ENCODE measurements at regions not wholly inside any gene's neighbourhood (a gene's known extent, or its start where the extent isn't known, plus 50 kb on each side); places are given as distances from the start of the nearest gene placed in this dataset.

GRCh38 chr20:47428164-47428563, 71.7 kb upstream of the ZMYND8 start:
- POLR2A ChIA-PET: no interaction called here
- H4K20me1 ChIP-seq (replicated peaks; ENCODE audit: control insufficient read depth, extremely low read depth, insufficient read depth, low read length): no peaks in the 10 kb centered on the region
- H3K4me1 ChIP-seq (ENCODE audit: control insufficient read depth, extremely low read depth, insufficient read depth, low read length): no peaks in the 10 kb centered on the region
- dilution Hi-C loops (cut with MboI; ENCODE audit: extremely low pct_ligation_motif_present, low sequenced_read_pairs) (no loop called here), intact Hi-C loops (cut with micrococcal nuclease) (no loop called here)
- H3K79me2 ChIP-seq (ENCODE audit: control insufficient read depth, insufficient read depth, low read length): no peaks in the 10 kb centered on the region
- TF ChIP-seq EZH2 (IDR thresholded peaks at IDR 0.05; ENCODE audit: borderline replicate concordance, low read depth, low read length, severe bottlenecking) (no peak), CTCF (IDR thresholded peaks at IDR 0.05; ENCODE audit: extremely low read depth in 1 of 2, insufficient read depth in 1 of 2, low read depth in 1 of 2, low read length in 2 of 2) (no peak)
- CTCF ChIA-PET: no interaction called here
- H3K4me3 ChIP-seq (replicated peaks in 1 of 3; ENCODE audit: insufficient read depth in 1 of 3, low read depth in 1 of 3, low read length in 3 of 3): no peak overlapping the region
- H3K27me3 ChIP-seq (ENCODE audit: control insufficient read depth in 2 of 2, insufficient read depth in 2 of 2, low read length in 2 of 2): no peaks in the 10 kb centered on the region
- H3K9me3 ChIP-seq (replicated peaks; ENCODE audit: control insufficient read depth, insufficient read depth, low read length): no peaks in the 10 kb centered on the region
- no peak for DNase-seq (ENCODE audit: low read depth, low spot score)
- no peak overlapping the region for H3K27ac ChIP-seq (ENCODE audit: insufficient read depth, low read depth, low read length)
- no peak overlapping the region for H2AFZ ChIP-seq (ENCODE audit: low read depth, low read length)
- no peaks in the 10 kb centered on the region for H3K9me1 ChIP-seq (replicated peaks; ENCODE audit: control insufficient read depth, extremely low read depth, insufficient read depth, low read length)
- no TSS peak for BruUV-seq (replicated peaks)
- no peak overlapping the region for H3K4me2 ChIP-seq (ENCODE audit: insufficient read depth, low read length)
- no peaks in the 10 kb centered on the region for H3K36me3 ChIP-seq (ENCODE audit: control insufficient read depth in 2 of 2, extremely low read depth in 1 of 2, insufficient read depth in 2 of 2, low read length in 2 of 2)
- H3K9ac ChIP-seq (replicated peaks; ENCODE audit: extremely low read depth, insufficient read depth, low read length): no peak overlapping the region
- FAIRE-seq: no peak

- Histone ChIP-seq H3K79me2 (ENCODE audit: control insufficient read depth, insufficient read depth, low read length) (no peaks in the 10 kb centered on the region), H4K20me1 (replicated peaks; ENCODE audit: control insufficient read depth, extremely low read depth, insufficient read depth, low read length) (no peaks in the 10 kb centered on the region), H3K4me2 (ENCODE audit: insufficient read depth, low read length) (no peak overlapping the region), H3K27me3 (ENCODE audit: control insufficient read depth in 2 of 2, insufficient read depth in 2 of 2, low read length in 2 of 2) (no peaks in the 10 kb centered on the region), H3K27ac (ENCODE audit: insufficient read depth, low read depth, low read length) (no peak overlapping the region), H3K4me3 (replicated peaks in 1 of 3; ENCODE audit: insufficient read depth in 1 of 3, low read depth in 1 of 3, low read length in 3 of 3) (no peak overlapping the region), H3K9me1 (replicated peaks; ENCODE audit: control insufficient read depth, extremely low read depth, insufficient read depth, low read length) (no peaks in the 10 kb centered on the region), H3K9me3 (replicated peaks; ENCODE audit: control insufficient read depth, insufficient read depth, low read length) (no peaks in the 10 kb centered on the region), H2AFZ (ENCODE audit: low read depth, low read length) (no peak overlapping the region), H3K4me1 (ENCODE audit: control insufficient read depth, extremely low read depth, insufficient read depth, low read length) (no peaks in the 10 kb centered on the region), H3K9ac (replicated peaks; ENCODE audit: extremely low read depth, insufficient read depth, low read length) (no peak overlapping the region), H3K36me3 (ENCODE audit: control insufficient read depth in 2 of 2, extremely low read depth in 1 of 2, insufficient read depth in 2 of 2, low read length in 2 of 2) (no peaks in the 10 kb centered on the region)
- intact Hi-C loops (cut with micrococcal nuclease): no loop called here
- no TSS peak for BruUV-seq (replicated peaks)
- dilution Hi-C loops (cut with MboI; ENCODE audit: extremely low pct_ligation_motif_present, low sequenced_read_pairs): no loop called here
- DNase-seq (ENCODE audit: low read depth, low spot score) (no peak), FAIRE-seq (no peak)
- no peak for TF ChIP-seq JUN (IDR thresholded peaks at IDR 0.05; ENCODE audit: borderline replicate concordance, insufficient read depth, insufficient read length, low read depth)
- CTCF ChIA-PET: no interaction called here
- POLR2A ChIA-PET: no interaction called here
Observed at GRCh38 chr20:47428851-47429336, 72.4 kb upstream of the ZMYND8 start.

Data from endothelial cell of umbilical vein (primary cell).